HFF-Myc (cell line): ENCODE measurements at regions not wholly inside any gene's neighbourhood (a gene's known extent, or its start where the extent isn't known, plus 50 kb on each side); places are given as distances from the start of the nearest gene placed in this dataset.

Source experiments
- DNase-seq: peaks from one replicate; pipeline ENCODE4 v3.0.0-alpha.2; 2011; ENCODE audit warnings: low read depth; ENCODE audit errors: extremely low read depth
- H3K4me3 ChIP-seq: replicated peaks from 2 replicates; pipeline ENCODE4 v1.5.1; 2011; ENCODE audit warnings: low read depth, mild to moderate bottlenecking, control low read depth, low read length
- CTCF ChIP-seq: IDR thresholded peaks from 2 replicates; pipeline ENCODE4 v1.5.1; 2012; ENCODE audit warnings: mild to moderate bottlenecking, low read depth, low read length, control low read depth; ENCODE audit errors: missing control alignments

DNA sequence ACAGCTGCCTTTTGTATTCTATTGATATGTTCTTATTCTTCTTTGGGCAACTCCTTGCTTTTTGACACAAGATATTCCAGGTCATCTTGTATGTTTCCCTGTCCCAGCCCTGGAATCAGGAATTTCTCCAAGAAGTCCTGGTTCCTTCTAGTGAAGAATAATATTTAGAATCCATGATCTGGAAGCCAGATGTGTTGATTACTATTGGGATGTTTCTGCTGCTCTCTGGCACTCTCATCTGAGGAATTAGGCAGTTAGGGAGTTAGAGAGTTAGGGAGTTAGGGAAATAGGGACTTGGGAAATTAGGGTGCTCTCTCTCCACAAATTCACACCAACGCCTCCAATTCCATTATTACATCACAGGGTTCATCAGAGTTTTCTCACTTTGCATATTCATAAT is 191.2 kb downstream of the ZNF330 start:
- no peak for TF ChIP-seq CTCF
- no peak overlapping the region for H3K4me3 ChIP-seq
- DNase-seq = no peak

DNA sequence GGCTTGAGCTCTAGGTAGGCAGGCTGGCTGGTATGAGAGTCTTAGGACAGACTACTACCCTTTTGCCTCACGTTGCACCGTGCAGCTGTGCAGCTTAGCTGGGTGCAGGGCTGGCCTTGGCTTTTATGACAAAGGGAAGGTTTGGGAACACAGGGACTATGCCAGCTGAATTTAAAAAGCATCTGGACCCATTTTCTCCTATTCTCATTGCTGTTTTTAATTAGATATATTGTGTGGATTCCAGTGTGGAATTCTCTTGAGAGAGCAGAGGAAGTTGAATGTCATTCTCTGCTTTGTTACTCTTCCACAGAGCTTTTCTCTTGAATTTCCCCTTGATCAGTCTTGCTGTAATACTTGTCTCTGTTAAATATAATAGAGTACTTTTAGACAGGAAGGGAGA is 192.7 kb downstream of the ZNF330 start:
- DNase-seq = no peak
- no peak for TF ChIP-seq CTCF

GRCh38 chr4:141415651-141416050 is 195.0 kb downstream of the ZNF330 start:
- no peak overlapping the region for H3K4me3 ChIP-seq
- DNase-seq = no peak
- no peak for TF ChIP-seq CTCF

More for the DNA sequence above, 192.7 kb downstream of the ZNF330 start:
- H3K4me3 ChIP-seq = no peak overlapping the region

DNA sequence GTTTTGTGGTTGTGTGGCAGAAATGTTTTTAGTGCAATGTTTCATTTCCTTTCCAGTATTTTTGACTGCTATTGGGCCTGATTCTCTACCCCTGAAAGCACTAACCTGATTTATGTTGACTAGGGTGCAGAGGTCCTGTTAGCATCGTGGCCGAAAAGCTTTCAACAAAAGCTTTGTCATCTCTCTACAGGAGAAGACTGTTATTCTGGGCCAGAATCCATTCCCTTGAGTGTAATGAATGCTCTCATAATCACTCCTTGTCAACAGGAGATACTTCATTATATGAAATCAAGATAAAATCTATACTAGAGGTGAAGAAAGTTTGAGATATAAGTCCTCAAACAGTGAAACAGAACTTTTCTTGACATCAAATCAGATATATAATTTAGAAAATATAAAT is 195.5 kb downstream of the ZNF330 start:
- DNase-seq = no peak
- TF ChIP-seq CTCF = no peak
- H3K4me3 ChIP-seq = no peak overlapping the region

- no peak for DNase-seq
- no peak overlapping the region for H3K4me3 ChIP-seq
- no peak for TF ChIP-seq CTCF
These were observed 196.1 kb downstream of the ZNF330 start for GRCh38 chr4:141416677-141417363.

DNA sequence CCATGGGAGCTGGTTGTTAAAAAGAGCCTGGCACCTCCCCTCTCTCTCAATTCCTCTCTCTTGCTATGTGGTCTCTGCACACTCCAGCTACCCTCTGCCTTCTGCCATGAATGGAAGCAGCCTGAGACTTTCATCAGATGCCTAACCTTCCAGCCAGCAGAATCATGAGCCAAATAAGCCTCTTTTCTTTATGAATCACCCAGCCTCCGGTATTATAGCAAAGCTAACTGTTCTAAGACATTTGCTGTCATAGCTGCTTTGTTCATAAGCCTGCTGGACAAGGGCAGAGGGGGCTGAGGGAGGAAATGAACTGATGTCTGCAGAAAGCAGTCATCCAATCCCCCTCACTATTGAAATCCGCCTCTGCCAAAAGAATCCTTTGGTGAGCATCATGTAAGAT is 196.7 kb downstream of the ZNF330 start:
- TF ChIP-seq CTCF = no peak
- H3K4me3 ChIP-seq = no peak overlapping the region
- DNase-seq = no peak

- no peak overlapping the region for H3K4me3 ChIP-seq
- DNase-seq = no peak
- no peak for TF ChIP-seq CTCF
These were observed 204.4 kb downstream of the ZNF330 start for GRCh38 chr4:141425124-141425523.
